Lower lobe of right lung (tissue), 2 donors: ENCODE measurements at regions not wholly inside any gene's neighbourhood (a gene's known extent, or its start where the extent isn't known, plus 50 kb on each side); places are given as distances from the start of the nearest gene placed in this dataset.

ENCODE experiments used
- ATAC-seq, 2 donors: fragments of 200-7000 bp; cut with Tn5 transposase; one replicate each; pipeline ENCODE4 v1.9.1; 2020 to 2022; ENCODE audit warnings: mild to moderate bottlenecking in 2 of 2, moderate library complexity in 2 of 2
- DNase-seq: peaks from one replicate; pipeline ENCODE4 v3.0.0-alpha.2; 2020
- H3K27ac ChIP-seq: fragments of 200-600 bp; one replicate; pipeline ENCODE4 v1.8.0; 2022
- H3K27me3 ChIP-seq: fragments of 200-600 bp; one replicate; pipeline ENCODE4 v1.8.0; 2022; ENCODE audit warnings: low read depth
- H3K36me3 ChIP-seq: fragments of 200-600 bp; one replicate; pipeline ENCODE4 v1.8.0; 2022; ENCODE audit warnings: mild to moderate bottlenecking
- H3K4me1 ChIP-seq: fragments of 200-600 bp; one replicate; pipeline ENCODE4 v1.8.0; 2022
- H3K4me3 ChIP-seq: fragments of 200-600 bp; one replicate; pipeline ENCODE4 v1.8.0; 2022; ENCODE audit warnings: mild to moderate bottlenecking
- H3K9me3 ChIP-seq: fragments of 200-600 bp; one replicate; pipeline ENCODE4 v1.8.0; 2022
- intact Hi-C: fragments of 100-400 bp; cut with DNase I; formaldehyde crosslinking; loops from one replicate; pipeline ENCODE4 v1.11.0; 2022
- TF ChIP-seq, protein P1 (sequence below): fragments of 200-600 bp; IDR thresholded peaks from one replicate; pipeline ENCODE4 v1.8.0; 2022; ENCODE audit warnings: antibody characterized with exemption, mild to moderate bottlenecking
- donor health status: DM: no; HTN: yes; CAD: no; lungs with severe emphysema.

DNA sequence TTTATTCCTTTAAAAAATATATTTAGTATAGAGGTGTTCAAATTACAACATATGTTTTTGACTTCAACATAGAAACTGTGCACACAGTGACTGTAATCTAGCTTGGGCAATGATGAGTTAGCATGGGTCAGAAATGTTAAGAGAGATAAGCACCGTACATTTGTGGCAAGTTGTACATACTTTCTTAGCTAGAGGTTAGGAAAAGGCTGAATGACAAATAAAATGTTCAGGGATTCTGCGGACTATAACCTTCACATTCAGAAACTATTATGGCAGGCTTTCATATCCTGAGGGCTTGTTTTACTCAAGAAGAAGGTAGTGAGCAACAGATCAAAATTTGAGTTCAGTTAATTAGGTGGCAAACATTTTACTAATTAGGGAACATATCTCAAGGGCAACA lies 379.7 kb upstream of the EPHA6 start:
- TF ChIP-seq, protein P1, sequence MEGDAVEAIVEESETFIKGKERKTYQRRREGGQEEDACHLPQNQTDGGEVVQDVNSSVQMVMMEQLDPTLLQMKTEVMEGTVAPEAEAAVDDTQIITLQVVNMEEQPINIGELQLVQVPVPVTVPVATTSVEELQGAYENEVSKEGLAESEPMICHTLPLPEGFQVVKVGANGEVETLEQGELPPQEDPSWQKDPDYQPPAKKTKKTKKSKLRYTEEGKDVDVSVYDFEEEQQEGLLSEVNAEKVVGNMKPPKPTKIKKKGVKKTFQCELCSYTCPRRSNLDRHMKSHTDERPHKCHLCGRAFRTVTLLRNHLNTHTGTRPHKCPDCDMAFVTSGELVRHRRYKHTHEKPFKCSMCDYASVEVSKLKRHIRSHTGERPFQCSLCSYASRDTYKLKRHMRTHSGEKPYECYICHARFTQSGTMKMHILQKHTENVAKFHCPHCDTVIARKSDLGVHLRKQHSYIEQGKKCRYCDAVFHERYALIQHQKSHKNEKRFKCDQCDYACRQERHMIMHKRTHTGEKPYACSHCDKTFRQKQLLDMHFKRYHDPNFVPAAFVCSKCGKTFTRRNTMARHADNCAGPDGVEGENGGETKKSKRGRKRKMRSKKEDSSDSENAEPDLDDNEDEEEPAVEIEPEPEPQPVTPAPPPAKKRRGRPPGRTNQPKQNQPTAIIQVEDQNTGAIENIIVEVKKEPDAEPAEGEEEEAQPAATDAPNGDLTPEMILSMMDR, result no peak
- intact Hi-C loops, result no loop called here
- Histone ChIP-seq H3K36me3 (no peaks in the 10 kb centered on the region), H3K4me1 (no peaks in the 10 kb centered on the region), H3K4me3 (no peak overlapping the region), H3K9me3 (no peaks in the 10 kb centered on the region), H3K27me3 (no peaks in the 10 kb centered on the region), H3K27ac (no peak overlapping the region)
- DNase-seq, result no peak
- no peak for ATAC-seq

DNA sequence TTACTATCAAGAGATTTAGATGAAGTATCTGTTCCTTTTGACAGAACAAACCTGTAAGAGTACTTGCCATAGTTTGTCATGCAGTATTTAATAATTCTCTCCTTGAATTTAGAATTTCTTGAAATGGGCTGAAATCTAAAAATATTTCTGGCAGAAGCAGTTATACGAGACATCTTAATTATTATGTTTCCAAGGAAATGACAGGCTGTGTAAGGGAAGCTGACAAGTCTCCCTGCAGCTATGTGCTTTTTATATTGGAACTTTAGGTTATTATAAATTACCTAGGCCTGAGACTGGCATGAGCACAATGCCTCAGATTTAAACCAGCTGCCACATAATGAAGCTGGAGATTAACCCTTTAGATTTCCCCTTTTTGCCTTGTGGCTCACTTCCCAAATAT lies 365.0 kb upstream of the EPHA6 start:
- Histone ChIP-seq H3K9me3 (no peaks in the 10 kb centered on the region), H3K36me3 (no peaks in the 10 kb centered on the region), H3K27me3 (no peaks in the 10 kb centered on the region), H3K27ac (no peak overlapping the region), H3K4me3 (no peak overlapping the region), H3K4me1 (no peaks in the 10 kb centered on the region)
- ATAC-seq, result no peak
- intact Hi-C loops, result no loop called here
- DNase-seq, result no peak
- TF ChIP-seq, protein P1, result no peak

DNA sequence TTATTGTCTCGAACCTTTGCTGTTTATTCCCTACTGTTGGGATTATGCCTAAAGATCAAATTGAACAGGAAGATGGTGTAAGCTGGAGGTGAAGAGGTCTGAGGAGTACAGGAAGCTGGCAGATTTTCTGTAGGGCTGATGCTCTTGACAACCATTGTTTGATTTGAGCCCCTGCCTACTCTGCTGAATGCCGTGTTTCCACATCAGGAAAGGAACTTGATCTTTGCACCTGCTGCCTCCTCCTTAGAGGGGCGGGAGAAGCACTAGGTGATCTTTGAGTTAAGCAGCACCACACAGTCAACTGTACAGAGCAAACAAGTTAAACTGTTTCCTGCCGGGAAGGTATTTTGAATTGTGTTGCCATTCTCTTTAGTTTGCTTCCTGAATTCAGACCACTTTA lies 364.6 kb upstream of the EPHA6 start:
- ATAC-seq (no peak), DNase-seq (no peak)
- Histone ChIP-seq H3K4me3 (no peak overlapping the region), H3K27ac (no peak overlapping the region), H3K36me3 (no peaks in the 10 kb centered on the region), H3K4me1 (no peaks in the 10 kb centered on the region), H3K9me3 (no peaks in the 10 kb centered on the region), H3K27me3 (no peaks in the 10 kb centered on the region)
- TF ChIP-seq, protein P1, result no peak
- intact Hi-C loops, result no loop called here

DNA sequence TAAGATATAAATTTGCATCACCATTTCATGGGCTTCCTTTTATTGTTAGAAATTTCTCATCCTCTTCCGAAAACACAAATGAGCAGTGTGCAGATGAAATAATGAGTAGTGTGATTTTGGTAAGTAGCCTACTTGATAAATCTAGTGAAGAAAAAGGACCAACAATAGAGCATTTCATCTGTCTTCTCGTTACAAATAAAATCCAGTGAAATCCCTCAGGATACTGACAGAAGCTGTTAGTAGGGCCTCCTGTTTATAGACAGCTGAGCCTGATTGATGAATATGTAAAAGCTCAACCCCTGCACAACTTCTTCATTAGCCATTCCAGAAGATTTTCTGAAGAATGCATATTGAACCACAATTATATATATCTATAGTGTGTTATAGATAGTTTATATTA lies 363.7 kb upstream of the EPHA6 start:
- Histone ChIP-seq H3K27ac (no peak overlapping the region), H3K9me3 (no peaks in the 10 kb centered on the region), H3K4me3 (no peak overlapping the region), H3K4me1 (no peaks in the 10 kb centered on the region), H3K36me3 (no peaks in the 10 kb centered on the region), H3K27me3 (no peaks in the 10 kb centered on the region)
- TF ChIP-seq, protein P1, result no peak
- intact Hi-C loops, result no loop called here
- ATAC-seq, result no peak
- no peak for DNase-seq

DNA sequence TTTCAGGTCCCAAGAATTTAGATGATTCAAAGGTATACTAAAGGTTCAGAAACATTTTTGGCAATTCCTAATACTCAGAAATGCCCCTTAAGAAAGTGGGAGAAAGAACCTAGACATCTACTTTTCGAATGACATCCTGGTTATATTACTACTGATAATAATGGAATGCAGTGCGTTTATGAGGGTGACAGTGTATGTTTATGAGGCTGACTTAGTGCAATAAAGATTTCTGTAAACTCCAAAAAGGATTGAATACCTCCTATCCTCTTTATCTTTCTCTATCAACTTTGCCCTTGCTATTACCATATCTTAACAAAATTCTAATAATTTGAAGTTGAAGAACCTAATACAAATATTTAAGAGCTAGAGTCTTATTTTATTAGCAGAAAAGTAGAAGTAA lies 348.9 kb upstream of the EPHA6 start:
- ATAC-seq, result no peak
- H3K27me3 ChIP-seq, result no peaks in the 10 kb centered on the region
- TF ChIP-seq, protein P1, result no peak
- H3K9me3 ChIP-seq, result no peaks in the 10 kb centered on the region
- H3K27ac ChIP-seq, result no peak overlapping the region
- H3K4me1 ChIP-seq, result no peaks in the 10 kb centered on the region
- intact Hi-C loops, result no loop called here
- no peak overlapping the region for H3K4me3 ChIP-seq
- no peak for DNase-seq
- no peaks in the 10 kb centered on the region for H3K36me3 ChIP-seq

DNA sequence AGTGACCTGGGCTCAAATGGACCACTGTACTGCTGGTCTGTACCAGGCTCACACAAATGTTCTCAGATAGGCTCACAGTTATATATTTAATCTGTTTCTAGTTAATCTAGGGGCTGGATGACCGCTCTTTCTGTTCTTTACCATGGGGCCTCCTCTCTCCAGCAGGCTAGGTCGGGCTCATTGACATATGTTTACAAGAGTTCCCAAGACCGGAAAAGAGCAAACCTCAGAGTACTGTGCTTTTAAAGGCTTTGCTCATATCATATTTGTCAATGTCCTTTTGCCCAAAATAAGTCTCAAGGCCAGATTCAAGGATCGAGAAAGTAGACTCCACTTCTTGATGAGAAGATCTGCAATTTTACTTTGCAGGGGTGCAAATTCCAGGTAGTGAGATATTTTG lies 348.0 kb upstream of the EPHA6 start:
- Histone ChIP-seq H3K4me3 (no peak overlapping the region), H3K27ac (no peak overlapping the region), H3K9me3 (no peaks in the 10 kb centered on the region), H3K36me3 (no peaks in the 10 kb centered on the region), H3K27me3 (no peaks in the 10 kb centered on the region), H3K4me1 (no peaks in the 10 kb centered on the region)
- ATAC-seq (no peak), DNase-seq (no peak)
- TF ChIP-seq, protein P1, result no peak
- intact Hi-C loops, result no loop called here
